ENCODE measurements at regions not wholly inside any gene's neighbourhood (a gene's known extent, or its start where the extent isn't known, plus 50 kb on each side); places are given as distances from the start of the nearest gene placed in this dataset.

- no peak overlapping the region for H3K4me3 ChIP-seq (ENCODE audit: low read depth, low read length)
These were observed 587.9 kb downstream of the PDCD6IP start for GRCh38 chr3:34386309-34386708.

GRCh38 chr3:34387826-34388564 is 589.6 kb downstream of the PDCD6IP start:
- Histone ChIP-seq H3K27me3 (ENCODE audit: control insufficient read depth, insufficient read depth, low read length) (no peaks in the 10 kb centered on the region), H3K4me3 (ENCODE audit: low read depth, low read length) (no peak overlapping the region), H3K36me3 (ENCODE audit: control insufficient read depth, insufficient read depth, low read length) (no peaks in the 10 kb centered on the region)
- no peak for DNase-seq (ENCODE audit: low read depth)
- peak; percentile 25 for TF ChIP-seq CTCF (IDR thresholded peaks at IDR 0.05; ENCODE audit: insufficient read depth, low read length, poor library complexity, severe bottlenecking)

More at GRCh38 chr3:34386309-34386708, 587.9 kb downstream of the PDCD6IP start:
- Histone ChIP-seq H3K27me3 (ENCODE audit: control insufficient read depth, insufficient read depth, low read length) (no peaks in the 10 kb centered on the region), H3K36me3 (ENCODE audit: control insufficient read depth, insufficient read depth, low read length) (no peaks in the 10 kb centered on the region)
- DNase-seq (ENCODE audit: low read depth) = no peak
- TF ChIP-seq CTCF (IDR thresholded peaks at IDR 0.05; ENCODE audit: insufficient read depth, low read length, poor library complexity, severe bottlenecking) = no peak

GRCh38 chr3:34388830-34389229 is 590.4 kb downstream of the PDCD6IP start:
- DNase-seq (ENCODE audit: low read depth) = no peak
- Histone ChIP-seq H3K36me3 (ENCODE audit: control insufficient read depth, insufficient read depth, low read length) (no peaks in the 10 kb centered on the region), H3K4me3 (ENCODE audit: low read depth, low read length) (no peak overlapping the region), H3K27me3 (ENCODE audit: control insufficient read depth, insufficient read depth, low read length) (no peaks in the 10 kb centered on the region)
- no peak for TF ChIP-seq CTCF (IDR thresholded peaks at IDR 0.05; ENCODE audit: insufficient read depth, low read length, poor library complexity, severe bottlenecking)

- no peaks in the 10 kb centered on the region for H3K27me3 ChIP-seq (ENCODE audit: control insufficient read depth, insufficient read depth, low read length)
- TF ChIP-seq CTCF (IDR thresholded peaks at IDR 0.05; ENCODE audit: insufficient read depth, low read length, poor library complexity, severe bottlenecking) = peak; percentile 10
- no peak for DNase-seq (ENCODE audit: low read depth)
- no peaks in the 10 kb centered on the region for H3K36me3 ChIP-seq (ENCODE audit: control insufficient read depth, insufficient read depth, low read length)
- no peak overlapping the region for H3K4me3 ChIP-seq (ENCODE audit: low read depth, low read length)
These were observed 596.7 kb downstream of the PDCD6IP start for GRCh38 chr3:34394978-34395748.

- H3K36me3 ChIP-seq (ENCODE audit: control insufficient read depth, insufficient read depth, low read length) = no peaks in the 10 kb centered on the region
- no peaks in the 10 kb centered on the region for H3K27me3 ChIP-seq (ENCODE audit: control insufficient read depth, insufficient read depth, low read length)
- DNase-seq (ENCODE audit: low read depth) = no peak
- no peak for TF ChIP-seq CTCF (IDR thresholded peaks at IDR 0.05; ENCODE audit: insufficient read depth, low read length, poor library complexity, severe bottlenecking)
- H3K4me3 ChIP-seq (ENCODE audit: low read depth, low read length) = no peak overlapping the region
These were observed 597.9 kb downstream of the PDCD6IP start for GRCh38 chr3:34396288-34396687.
